Ureter (tissue), 1 donor: ENCODE measurements at regions not wholly inside any gene's neighbourhood (a gene's known extent, or its start where the extent isn't known, plus 50 kb on each side); places are given as distances from the start of the nearest gene placed in this dataset.
"Not testable (repeated sequence)": the region's sequence is repeated elsewhere in the genome, so short reads cannot be mapped to it uniquely, and the experiment has no call there.

Source experiments
- DNase-seq: peaks from one replicate; pipeline ENCODE4 v3.0.0-alpha.2; 2020; ENCODE audit warnings: low spot score
- donor health status: DM: yes; HTN: yes; CAD: no.

DNA sequence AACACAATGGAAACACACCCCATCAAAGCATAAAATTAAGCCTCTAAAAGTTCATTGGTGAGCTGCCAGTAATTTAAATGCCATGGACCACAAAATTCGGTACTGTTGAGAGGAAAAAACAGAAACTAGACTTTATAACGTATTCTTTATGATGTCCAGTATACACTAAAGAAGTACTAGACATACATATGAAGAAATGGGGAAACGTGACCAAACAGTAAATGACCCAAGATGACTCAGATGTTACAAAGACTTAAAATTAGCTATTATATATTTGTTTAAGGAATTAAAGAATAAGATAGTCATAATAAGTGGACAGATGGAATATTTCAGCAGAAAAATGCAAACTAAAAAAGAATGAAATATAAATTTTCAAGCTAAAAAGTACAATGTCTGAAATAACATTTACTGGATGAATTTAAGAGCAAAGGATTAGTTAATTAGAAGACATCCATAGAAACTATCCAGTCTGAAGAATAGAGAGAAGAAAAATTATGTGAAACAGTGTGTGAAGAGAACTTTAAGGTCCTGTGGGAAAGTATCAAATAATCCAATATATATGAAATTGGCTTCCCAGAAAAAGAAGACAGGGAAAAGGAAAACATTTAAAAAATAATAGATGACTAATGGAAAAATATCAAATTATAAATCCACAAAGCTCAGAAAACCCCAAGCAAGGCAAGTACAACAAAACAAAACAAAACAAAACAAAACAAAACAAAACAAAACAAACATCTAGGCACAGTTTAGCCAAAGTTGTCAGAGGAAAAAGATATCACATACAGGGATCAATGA lies 69.4 kb downstream of the SAMD9 start:
- no peak for DNase-seq

DNA sequence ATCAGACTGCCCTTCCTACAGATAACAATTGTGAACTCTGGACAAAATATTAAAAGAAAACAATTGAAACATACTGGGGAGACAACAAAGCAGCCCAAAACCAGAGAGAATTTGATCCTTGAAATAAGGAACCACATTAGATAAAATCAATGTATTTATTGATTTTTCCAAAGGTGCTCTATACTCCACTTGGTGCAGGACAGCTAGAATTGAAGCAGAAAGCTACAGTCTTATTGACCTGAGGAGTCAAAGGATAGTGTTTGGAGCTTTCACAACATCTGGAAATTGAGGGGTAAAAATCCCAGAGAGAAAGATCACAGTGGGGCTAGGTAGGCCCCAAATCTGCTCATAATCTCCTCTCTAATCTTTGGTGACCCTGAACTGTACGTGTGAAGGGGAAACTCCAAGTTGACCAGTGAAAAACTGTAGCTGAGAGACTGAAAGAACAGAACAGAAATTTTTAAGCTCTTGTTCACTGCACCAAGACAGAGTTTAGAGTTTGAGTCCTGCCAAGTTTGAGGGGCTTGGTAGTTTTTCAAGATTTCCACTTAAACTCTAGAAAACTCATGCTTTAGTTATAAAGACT lies 70.2 kb downstream of the SAMD9 start:
- DNase-seq = no peak

DNA sequence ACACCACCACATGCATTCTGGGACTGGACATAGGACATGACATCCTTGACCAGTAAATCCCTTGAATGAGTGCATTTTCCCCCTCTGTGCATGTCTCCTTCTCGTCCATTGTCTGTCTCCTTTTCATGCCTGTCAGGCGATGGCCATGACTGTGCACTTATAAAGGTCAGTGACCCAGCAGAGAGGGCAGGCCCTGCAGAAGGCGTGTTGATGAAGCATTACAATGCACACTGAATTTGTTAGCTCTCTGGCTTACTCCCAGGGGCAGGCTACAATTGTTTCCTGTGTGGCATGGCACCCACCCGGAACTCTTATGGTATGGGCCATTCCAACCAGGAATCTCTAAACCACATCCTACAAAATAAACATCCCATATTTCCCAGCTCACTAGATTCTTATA lies 71.1 kb downstream of the SAMD9 start:
- no peak for DNase-seq

DNA sequence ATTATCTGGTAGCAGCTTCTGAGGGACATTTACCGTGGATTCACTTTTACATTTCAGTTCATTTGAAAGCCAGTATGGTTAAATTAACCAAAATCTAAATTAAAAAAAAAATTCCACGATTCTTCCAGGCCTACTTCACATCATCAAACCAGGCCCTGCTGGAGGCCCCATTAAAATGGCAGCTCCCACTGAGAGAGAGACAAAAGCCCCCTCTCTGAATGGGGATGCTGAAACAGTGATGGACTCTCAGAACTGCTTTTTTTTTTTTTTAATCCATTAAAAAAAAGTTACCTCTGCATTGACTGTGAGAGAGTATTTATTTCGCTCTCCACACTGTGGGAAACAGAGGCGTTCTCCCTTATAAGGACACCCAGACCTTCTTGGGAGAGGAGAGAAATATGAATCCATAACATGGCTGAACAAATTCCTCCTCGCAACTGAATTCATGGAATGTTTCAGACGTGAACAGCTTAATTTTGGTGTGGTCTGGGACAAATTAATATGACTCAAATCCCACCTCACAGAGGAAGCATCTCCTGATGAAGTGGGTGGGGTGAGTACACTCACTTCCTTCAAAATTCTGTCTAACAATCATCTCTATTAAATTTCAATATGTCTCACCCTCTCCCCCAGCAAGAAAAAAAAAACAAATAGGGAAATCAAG lies 73.5 kb downstream of the SAMD9 start:
- DNase-seq = no peak

DNA sequence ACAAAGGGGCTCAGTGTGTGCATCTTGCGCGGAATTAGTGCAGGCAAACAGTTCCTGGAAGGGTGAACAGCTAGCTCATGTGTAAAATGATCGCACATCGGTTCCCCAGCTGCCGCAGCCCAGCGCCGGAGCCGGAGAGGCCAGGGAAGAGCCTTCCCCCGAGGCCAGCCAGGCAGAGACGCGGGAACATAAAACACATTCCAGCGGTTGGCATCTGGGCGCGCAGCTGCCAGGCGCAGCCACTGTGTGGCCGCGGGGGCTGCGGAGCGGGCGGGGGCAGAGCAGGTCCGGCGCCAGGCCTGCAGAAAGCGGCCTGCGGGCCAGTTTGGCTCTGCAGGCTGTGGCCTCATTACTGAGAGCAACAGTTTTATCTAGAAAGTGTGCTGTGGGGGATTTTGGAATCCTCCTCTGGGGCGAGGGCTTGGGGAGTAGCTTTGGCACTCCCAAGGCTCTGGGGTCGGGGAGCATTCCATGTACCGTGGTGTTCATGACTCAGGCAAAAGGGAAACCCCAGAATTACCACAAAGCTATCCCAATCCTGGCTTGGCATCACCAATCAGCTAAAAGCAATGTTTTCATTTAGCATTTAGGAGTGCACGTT lies 74.3 kb downstream of the SAMD9 start:
- DNase-seq = no peak

DNA sequence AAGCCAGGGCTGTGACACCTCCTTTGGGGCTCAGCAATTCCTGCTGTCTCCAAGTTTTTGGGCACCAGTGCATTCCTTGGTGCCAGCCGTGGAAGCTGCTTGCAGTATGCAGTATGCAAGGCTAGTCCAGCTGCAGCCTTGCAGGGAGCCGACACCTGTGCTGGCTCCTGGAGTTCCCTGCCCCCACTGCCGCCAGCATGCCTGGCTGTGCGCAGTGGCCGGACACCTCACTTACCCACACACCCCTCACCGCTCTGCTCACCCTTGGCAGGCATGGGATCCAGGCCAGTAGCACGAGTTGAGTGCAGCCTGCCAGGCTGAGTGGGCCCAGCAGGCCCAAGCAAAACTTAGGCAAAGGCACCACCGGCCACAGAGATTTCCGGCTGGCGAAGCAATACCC lies 77.4 kb downstream of the SAMD9 start:
- no peak for DNase-seq

DNA sequence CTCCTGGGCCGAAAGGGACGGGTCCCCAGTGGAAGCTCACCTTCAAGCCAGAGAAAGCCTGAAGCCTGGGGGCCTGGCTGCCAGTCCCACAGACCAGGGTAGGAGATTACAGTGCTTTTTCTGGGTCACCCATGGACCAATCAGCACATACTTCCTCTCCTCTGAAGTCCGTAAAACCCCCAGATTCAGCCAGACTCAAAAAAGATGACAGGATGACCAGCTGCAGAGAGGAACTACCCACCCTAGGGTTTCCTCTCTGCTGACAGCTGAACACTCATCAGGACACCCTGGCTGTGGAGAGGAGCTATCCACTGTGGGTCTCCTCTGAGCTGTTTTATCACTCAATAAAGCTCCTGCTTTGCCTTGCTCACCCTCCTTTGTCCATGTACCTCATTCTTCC lies 78.0 kb downstream of the SAMD9 start:
- no peak for DNase-seq

DNA sequence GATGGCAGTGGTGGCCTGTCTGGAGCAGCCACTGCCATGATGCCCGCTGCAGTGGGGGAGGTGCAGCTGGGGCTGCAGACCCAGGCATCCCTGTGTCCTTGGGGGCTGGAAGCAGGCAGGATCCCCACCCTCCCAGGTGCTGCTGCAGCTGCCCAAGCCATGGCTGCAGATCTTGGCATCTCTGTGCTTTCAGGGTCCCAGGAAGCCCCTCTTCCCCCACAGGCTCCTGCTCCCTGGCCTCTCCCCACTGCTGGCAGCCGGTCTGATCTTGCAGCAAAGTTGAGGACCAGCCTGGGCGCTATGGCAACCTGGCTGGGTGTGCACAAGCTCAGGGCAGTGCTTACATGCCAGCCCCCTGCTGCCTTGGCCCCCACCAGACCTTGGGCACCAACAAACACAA lies 78.5 kb downstream of the SAMD9 start:
- DNase-seq = no peak

DNA sequence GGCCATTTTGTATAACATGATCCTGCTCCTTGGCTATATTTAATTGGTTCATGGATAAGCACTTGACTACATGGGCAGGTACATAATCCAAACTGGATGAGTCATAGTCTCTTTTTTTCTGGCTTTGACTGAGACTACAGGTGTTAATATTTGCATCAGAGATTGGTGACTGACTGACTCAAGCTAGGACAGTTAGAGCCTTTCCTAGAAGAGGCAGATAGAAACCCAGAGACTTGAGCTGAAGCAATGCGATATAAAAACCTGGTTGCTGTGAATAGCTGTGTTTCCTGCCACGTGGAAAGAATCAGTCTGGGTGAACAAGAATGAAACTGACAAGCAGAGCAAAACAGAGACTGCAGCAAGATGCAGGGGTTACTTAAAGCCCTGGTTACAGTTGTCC lies 81.0 kb downstream of the SAMD9 start:
- DNase-seq = no peak

DNA sequence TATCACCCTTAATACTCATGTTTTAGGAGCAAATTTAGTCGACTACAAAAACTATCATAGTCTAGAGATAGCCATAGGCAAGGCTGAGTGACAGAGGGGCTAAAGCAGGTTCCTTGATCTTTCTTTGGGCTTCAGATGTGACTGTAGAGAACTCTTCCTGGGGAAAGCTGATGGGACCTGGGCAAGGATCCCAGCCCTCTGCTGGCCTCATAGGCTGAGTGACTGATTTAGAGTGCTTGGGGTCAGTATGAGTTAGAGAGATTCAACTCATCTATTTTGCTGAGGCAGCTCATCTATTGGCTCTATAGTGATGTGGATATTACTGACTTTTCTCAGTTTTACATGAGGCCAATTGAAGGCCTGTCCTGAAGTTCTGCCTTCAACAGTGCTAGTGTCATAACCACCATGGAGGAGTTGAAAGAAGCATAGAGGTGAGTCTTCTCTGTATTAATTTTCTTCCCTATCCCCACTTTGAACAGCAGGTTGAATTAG lies 81.6 kb downstream of the SAMD9 start:
- DNase-seq = no peak

DNA sequence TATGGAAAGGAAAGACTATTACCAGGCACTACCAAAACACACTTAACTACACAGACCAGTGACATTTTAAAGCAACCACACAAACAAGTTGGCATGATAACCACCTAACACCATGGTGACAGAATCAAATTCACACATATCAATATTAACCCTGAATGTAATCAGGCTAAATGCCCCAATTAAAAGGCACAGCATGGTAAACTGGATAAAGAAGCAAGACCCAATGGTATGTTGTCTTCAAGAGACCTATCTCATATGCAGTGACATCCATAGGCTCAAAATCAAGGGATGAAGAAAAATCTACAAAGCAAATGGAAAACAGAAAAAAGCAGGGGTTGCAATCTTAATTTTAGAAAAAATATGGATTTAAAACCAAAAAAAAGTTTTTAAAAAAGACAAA lies 86.0 kb downstream of the SAMD9 start:
- DNase-seq = no peak

DNA sequence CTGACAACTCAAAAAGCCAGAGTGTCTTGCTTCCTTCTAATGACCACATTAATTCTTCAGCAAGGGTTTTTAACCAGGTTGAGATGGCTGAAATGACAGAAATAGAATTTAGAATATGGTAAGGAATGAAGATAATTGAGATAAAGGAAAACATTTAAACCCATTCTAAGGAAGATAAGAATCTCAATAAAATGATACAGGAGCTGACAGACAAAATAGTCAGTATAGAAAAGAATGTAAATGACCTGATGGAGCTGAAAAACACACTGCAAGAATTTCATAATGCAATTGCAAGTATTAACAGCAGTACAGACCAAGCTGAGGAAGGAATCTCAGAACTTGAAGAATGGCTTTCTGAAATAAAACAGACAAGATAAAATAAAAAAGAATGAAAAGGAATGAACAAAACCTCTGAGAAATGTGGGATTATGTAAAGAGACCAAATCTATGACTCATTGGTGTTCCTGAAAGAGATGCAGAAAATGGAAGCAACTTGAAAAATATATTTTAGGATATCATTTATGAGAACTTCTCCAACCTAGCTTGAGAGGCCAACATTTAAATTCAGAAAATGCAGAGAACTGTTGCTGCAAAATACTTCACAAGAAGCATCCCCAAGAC lies 87.1 kb downstream of the SAMD9 start:
- DNase-seq = no peak

DNA sequence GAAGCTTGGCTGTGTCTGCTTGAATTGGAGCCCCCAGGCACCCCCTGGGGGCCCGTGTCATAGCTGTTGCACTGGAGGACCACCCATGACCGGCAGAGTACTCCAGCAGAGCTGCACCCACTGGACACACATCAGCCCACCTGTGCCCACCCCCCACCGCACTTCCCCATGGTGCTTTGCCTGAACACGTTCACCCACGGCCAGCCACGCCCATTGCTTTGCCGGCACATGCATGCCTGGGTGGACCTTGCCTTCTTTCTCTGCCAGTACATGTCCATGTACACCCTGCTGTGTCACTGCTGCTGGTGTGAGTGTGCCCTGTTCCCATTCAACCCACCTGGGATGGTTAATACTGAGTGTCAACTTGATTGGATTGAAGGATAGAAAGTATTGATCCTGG lies 88.7 kb downstream of the SAMD9 start:
- no peak for DNase-seq

DNA sequence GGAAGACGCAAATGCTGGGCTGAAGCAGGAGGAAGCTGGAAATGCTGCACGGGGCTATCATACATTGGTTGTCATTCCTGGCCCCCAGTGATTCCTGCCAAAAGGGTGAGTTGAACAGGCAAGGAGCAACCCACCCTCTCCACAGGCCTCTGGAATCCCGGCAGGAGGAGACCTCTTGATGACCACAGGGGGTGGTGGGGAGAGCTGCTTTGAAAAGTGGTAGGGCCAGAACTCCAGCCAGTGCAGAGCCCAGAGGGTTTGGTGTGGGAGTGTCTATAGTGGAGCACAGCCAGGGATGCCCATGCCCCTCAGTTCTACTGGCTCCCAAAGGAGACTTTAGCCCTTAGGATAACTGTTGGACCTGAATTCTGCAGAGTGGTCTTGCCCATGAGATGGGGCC lies 89.2 kb downstream of the SAMD9 start:
- no peak for DNase-seq

DNA sequence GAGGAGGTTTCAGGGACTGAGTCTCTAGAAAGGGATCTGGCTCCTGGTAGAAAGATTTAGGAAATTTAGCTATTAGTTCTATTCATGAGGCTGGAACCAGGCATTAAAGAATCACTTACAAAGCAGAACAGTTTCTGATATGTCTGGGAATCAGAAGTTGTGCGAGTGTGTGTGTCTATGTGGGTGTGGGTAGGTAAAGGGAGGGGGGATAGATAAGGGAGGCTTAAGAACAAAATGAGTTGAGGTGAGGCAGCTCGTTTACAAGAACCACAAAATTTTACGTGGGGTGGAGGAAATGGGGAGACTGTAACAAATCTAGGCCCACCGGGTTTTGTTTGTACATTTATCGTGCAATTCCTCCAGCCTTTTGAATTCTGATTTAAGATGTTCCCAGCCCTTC lies 90.7 kb downstream of the SAMD9 start:
- DNase-seq = no peak

DNA sequence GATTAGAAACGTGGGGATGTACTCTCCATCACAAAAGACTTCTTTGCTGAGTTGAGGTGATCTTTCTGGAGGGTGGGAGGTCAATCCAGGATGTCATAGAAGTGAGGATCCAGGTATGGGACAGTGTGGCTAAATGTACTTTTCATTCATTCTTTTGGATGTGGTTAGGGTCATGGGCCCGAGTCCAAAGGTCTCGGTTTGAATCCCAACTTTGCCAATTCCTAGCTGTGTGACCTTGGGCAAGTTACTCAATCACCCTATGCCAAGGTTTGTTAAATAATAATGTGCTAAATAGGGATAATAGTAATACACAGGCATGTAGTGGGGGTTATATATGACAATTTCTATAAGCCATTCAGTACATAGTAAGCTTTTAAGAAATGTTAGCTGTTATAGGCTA lies 91.4 kb downstream of the SAMD9 start:
- DNase-seq = no peak

DNA sequence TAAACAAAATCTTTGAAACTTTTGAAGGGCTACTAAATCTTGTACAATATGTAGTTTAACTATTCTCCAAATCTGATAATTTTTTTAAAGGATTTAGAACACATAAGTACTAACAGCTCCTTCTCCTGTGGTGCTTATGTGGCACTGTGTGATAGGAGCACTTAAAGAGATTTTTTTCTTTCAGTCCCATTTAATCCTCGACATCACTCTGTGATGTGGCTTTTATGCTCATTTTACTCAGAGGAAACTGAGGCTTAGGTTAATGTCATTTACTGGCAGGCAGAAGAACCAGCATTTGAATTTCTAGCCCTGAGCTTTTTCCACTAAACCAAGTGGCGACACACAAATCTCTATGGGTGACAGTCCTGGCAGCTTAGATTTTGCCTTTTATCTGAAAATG lies 92.4 kb downstream of the SAMD9 start:
- DNase-seq = no peak

DNA sequence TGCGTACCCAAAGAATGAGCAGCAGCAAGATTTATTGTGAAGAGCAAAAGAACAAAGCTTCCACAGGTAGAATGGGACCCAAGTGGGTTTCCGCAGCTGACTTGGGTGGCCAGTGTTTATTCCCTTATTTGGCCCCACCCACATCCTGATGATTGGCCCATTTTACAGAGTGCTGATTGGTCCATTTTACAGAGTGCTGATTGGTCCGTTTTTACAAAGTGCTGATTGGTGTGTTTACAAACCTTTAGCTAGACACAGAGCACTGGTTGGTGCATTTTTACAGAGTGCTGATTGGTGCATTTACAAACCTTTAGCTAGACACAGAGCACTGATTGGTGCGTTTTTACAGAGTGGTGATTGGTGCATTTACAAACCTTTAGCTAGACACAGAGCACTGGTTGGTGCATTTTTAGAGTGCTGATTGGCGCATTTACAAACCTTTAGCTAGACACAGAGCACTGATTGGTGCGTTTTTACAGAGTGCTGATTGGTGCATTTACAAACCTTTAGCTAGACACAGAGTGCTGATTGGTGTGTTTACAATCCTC lies 94.8 kb downstream of the SAMD9 start:
- not testable (repeated sequence) for DNase-seq

DNA sequence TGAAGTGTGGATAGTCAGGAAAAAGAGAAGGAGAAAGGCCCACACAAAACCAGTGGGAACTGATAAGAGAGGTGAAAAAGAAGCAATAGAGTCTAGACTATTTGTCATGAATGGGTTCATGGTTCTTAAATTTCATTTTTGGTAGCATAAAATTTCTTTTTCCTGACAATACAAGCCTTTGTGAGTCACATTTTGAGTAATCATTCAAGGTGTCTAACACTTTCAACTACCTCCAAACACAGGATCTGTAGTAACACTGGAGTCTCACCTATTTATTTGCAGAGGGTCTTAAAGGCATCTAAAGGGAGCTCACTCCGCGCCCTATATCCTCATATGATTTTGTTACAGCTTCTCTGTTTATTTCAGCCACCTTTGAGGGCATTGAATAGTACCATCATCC lies 96.0 kb downstream of the SAMD9 start:
- DNase-seq = no peak

DNA sequence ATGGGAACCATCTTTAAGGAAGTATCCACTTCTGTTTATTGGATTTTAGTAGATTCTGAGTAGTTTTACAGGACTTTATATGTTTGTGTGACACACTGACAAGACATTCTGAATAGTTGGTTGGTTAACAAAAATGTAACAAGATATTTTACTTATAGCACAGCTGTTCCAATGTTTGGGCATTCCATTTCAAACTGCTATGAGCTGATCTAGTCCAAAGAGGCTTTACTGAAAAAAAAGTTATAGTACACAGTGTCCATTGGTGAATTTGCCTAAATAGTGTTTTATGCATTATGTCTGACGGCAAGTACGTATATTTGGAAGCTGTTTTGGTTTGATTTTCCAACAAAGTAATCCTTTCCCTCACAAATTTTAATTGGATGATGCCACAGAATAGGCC lies 99.1 kb downstream of the SAMD9 start:
- DNase-seq = no peak

DNA sequence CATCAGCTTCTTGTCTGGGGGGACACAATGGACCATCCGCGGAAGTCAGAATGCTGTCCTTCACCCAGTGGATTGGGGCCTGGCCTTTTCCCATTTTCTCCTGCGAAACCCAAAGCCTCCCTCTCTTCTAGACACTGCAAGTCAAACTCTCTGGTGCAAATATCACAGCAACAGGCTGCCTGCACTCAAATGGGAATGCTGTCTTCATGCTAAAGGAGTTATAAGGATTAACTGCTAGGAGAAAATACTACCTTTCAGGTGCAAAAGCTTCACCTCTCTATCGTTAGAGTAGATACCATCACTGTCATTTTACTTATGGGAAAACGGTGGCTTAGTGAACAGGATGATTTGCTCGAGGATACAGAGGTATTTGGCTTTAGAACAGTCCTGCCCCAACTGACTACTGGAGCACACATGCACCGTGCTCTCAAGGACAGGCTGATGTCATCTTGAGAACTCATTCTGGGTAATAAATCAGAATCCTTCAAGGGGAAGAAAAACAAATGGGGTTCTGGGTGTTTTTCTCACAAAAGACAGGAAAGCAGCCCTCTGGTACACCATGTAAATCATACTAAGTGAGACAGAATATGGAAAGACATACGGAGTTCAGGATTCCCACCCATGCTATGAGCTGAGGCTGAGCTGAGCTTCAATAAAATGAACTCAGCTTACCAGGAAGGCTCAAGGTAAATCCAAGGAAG lies 100.9 kb downstream of the SAMD9 start:
- DNase-seq = no peak
